HG02973 (cell line): ENCODE measurements at regions not wholly inside any gene's neighbourhood (a gene's known extent, or its start where the extent isn't known, plus 50 kb on each side); places are given as distances from the start of the nearest gene placed in this dataset.

ENCODE experiments used
- ATAC-seq: cut with Tn5 transposase; IDR thresholded peaks from one replicate; pipeline ENCODE4 v1.9.1; 2021; ENCODE audit warnings: moderate library complexity; ENCODE audit not compliant: unreplicated experiment

DNA sequence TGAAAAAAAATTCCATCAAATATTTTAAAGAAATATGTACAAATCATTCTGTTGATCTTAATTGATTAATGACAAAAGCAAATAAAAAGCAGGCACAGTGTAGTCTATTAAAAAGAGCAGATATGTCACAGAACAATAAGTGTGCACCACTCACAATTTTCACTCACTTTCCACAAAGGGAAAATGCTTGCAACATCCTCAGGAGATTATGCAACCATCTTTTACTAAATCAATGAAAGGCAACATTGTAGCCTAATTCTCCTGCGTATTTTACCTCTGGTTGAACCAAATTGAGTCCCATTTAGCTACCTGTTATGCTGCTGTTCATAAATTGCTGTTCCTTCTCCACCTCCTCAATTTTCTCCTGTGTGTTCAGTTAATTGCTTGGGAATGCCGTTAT lies 1346.8 kb upstream of the PIK3C3 start:
- no peak for ATAC-seq

GRCh38 chr18:40607542-40608148 lies 1347.4 kb upstream of the PIK3C3 start:
- no peak for ATAC-seq

DNA sequence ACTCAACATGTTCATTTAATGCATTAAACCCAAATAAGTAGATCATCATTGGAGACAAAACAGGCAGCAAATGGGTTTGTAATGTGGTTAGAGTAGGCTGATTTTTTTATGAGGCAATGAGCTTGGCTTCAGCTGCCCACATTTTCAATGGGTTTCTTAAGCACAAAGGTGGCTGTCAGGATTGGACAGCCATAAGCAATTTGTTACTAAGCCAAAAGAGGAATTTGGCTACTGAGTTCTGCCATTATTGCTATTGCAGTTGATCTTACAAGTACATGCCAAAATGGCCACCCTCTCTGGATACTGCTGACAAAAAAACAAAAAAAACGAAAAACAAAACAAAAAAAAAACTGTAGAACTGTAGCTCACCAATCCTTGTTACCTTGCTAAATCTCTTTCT lies 1348.0 kb upstream of the PIK3C3 start:
- no peak for ATAC-seq

DNA sequence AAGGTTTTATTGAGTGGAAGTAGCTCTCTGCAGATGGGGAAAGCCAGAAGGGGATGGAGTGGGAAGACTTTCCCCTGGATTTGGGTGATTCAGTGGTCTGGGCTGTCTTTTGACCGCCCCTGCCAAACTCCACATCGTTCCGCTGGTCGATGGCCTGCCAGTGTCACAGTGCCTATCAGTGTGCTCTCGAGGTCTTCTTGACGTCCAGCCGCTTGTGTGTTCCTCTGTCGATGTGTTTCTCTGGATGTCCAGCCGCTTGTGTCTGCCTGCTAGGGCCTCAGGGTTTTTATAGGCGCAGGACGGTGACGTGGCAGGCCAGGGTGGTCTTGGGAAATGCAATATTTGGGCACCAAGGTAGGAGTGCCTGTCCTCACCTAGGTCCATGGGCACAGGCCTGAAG lies 1371.4 kb upstream of the PIK3C3 start:
- ATAC-seq, result no peak

DNA sequence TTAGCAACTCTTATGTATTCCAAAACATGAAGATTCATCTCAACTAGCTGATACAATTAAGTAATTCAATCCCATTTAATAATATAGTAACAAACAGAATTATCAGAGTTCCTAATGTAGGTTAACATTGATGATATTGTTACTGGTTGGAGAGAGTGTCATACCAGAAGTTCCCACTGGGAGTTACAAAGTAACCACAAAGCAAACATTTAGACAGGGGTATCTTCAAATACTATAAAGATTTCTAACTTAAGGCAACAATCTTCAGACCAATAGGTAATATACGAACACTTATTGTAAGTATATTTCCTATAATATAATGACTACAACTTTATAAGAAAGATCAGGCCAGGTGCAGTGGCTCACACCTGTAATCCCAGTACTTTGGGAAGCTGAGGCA lies 1372.9 kb upstream of the PIK3C3 start:
- no peak for ATAC-seq

DNA sequence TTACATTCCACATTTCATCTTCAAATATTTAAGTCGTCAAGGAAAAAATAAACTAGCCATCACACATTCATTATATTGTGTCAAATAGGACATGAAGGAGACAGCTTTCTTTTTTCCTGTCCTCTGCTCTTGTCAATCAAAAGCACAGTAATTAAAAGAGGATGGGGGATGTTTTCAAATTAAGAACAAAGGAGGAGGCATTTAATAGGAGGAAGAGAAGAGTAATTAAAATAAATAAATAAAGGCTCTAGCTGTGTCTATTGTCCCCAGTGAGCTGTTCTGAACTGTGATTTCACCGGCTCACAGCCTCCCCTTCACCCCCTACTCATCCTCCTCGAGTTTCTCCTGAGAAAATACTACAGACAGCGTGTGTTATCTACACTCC lies 1377.1 kb upstream of the PIK3C3 start:
- ATAC-seq, result no peak

GRCh38 chr18:40577239-40577980 lies 1377.6 kb upstream of the PIK3C3 start:
- no peak for ATAC-seq

GRCh38 chr18:40576507-40577115 lies 1378.4 kb upstream of the PIK3C3 start:
- ATAC-seq, result no peak

DNA sequence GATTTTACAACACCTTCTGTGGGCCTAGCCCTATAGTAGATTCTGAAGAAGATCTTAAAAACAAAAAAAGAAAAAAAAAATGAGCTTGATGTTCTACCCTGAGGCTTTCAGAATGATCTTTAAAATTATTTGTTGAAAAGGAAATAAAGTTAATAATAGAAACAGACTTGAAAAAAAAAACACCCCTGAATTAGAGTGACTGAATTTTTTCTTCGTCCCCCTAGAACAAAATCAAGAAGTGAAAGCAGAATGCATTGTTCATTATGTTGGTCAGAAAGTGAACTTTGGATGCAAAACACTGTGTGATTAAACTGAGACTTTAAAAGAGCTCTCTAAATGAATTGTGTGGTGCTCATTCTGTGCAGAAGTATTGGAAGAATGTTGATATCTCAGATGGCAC lies 1384.4 kb upstream of the PIK3C3 start:
- ATAC-seq, result no peak

DNA sequence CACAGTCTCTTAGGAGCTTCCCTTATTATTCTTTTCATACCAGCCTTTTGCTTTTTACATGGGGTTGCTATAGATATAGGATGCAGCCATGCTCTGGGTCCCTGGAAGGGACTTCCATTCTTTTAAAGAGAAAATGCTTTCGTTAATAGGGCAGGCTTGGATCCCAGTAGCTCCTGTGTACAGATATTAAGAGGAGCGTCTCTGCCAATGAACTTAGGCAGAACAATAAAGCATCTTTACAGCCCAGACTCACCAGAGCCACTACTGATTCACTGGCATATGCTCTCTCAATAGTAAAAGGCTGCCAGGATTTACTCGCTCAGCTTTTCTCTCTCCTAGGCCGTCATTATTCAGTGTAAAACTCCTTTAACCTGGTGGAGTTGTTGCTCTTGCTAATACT lies 1385.4 kb upstream of the PIK3C3 start:
- no peak for ATAC-seq

- no peak for ATAC-seq
Measured at GRCh38 chr18:40566510-40566844, 1388.6 kb upstream of the PIK3C3 start.

DNA sequence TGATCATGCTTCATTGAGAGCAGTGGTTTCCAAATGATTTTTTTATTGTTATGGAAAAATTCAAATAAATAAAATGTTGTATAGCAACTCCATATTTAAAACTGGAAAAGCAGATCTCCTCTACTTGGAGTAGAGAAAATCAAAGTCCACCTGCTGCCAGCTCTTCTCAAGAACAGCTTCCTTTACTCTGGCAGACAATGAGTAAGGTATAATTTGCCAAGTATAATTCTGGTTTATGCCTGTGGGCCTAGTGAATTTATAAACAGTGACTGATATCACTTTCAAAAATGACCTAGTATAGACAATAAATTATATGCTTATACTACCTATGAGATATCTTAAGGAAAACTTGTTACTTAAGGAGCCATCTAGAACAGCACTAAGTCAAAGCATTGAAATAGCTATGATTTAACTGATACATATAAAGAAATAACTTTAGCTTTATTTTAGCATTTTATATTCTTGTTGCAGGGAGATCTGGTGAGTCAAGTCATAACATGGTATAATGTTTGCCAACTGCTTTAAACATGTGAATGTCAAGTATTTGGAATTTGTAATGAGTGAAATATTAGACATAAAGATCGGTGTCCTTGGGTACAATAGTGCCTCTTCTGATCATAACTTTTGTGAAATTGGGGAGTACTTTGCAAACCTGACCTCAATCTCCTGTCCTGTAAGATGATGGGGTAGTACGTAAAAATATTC lies 1389.1 kb upstream of the PIK3C3 start:
- no peak for ATAC-seq

DNA sequence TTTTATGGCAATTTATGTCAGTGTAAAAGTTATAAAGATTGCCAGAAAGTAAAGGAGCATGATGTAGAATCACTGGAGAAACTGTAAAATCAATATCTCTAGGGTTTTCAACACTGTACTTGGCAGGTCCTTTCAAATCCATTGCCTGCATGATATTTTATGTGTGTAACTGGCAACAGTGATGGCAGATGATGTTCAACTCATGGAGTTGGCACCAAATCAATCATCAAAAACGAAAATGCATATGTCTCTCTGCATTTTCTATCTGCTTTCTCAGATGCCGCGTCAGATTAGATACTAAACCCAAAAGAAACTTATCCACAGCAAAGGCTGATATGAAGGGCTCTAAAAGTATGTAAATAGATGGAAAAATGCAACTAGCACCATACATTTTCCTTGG lies 1395.5 kb upstream of the PIK3C3 start:
- no peak for ATAC-seq

GRCh38 chr18:40558706-40559392 lies 1396.2 kb upstream of the PIK3C3 start:
- no peak for ATAC-seq

- ATAC-seq, result no peak
Measured at GRCh38 chr18:40555914-40556313, 1399.1 kb upstream of the PIK3C3 start.

- no peak for ATAC-seq
Measured at GRCh38 chr18:40553029-40553428, 1402.0 kb upstream of the PIK3C3 start.

DNA sequence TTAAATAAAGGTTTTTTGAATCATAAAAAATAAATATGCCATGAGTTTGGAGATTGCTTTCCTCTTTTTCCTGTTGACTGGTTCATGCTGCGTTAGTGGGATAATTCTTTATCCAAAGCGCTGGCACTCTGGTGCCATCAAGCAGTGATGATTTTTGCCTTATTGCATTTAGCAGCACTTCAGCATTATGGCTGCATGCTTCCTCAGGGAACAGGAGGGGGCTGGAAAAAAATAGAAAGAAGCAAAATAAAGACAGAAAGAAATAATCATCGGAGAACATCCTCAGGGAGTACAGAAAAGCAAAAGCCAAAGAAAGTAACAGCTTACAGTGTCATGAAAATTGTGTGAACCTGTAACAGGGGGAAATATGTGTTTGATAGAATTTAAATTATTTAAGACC lies 1408.2 kb upstream of the PIK3C3 start:
- no peak for ATAC-seq

DNA sequence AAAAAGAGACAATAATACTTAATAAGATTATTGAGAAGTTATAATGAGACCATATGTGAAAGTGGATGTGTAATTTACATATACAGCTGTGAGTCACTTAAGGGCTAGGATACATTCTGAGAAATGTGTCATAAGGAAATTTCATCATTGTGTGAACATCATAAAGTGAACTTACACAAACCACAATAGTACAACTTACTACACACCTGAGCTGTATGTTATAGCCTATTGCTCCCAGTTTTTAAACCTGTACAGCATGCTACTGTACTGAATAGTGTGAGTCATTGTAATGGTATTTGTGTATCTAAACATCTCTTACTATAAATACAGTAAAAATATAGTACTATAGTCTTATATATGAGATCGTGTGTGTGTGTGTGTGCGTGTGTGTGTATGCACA lies 1420.3 kb upstream of the PIK3C3 start:
- ATAC-seq, result no peak

- no peak for ATAC-seq
Measured at GRCh38 chr18:40532046-40532445, 1423.0 kb upstream of the PIK3C3 start.

GRCh38 chr18:40531051-40531450 lies 1424.0 kb upstream of the PIK3C3 start:
- ATAC-seq, result no peak

- no peak for ATAC-seq
Measured at GRCh38 chr18:40529478-40529877, 1425.6 kb upstream of the PIK3C3 start.
